ENCODE measurements at regions not wholly inside any gene's neighbourhood (a gene's known extent, or its start where the extent isn't known, plus 50 kb on each side); places are given as distances from the start of the nearest gene placed in this dataset.

- CTCF ChIA-PET (ENCODE audit: low intra/inter-chr PET ratio, low total read pairs): no interaction called here
- POLR2A ChIA-PET: no interaction called here
- Histone ChIP-seq H3K27me3 (ENCODE audit: control insufficient read depth in 1 of 2, insufficient read depth in 2 of 2, low read length in 2 of 2) (peaks cover 5 to 63% of the 10 kb centered on the region in 2 experiments; a peak in 4 of 5 replicates), H3K4me1 (ENCODE audit: insufficient read depth, low read length) (0 out of 2 replicates have a peak, but pooled peaks cover 5% of the 10 kb centered on the region), H3K9me3 (ENCODE audit: low read length) (no peaks in the 10 kb centered on the region), H4K20me1 (ENCODE audit: insufficient read depth, low read length) (no peaks in the 10 kb centered on the region), H3K4me2 (ENCODE audit: low read depth, low read length) (no peak overlapping the region), H3K36me3 (replicated peaks in 1 of 2; ENCODE audit: control insufficient read depth in 1 of 2, insufficient read depth in 2 of 2, low read length in 2 of 2) (no peaks in the 10 kb centered on the region), H2AFZ (ENCODE audit: low read length) (no peak overlapping the region), H3K27ac (ENCODE audit: extremely low read length, insufficient read depth, low read length) (no peak overlapping the region), H3K79me2 (ENCODE audit: insufficient read depth, low read length) (no peaks in the 10 kb centered on the region), H3K4me3 (replicated peaks in 1 of 3; ENCODE audit: insufficient read depth in 1 of 3, low read depth in 2 of 3, low read length in 3 of 3) (no peak overlapping the region), H3K9ac (ENCODE audit: insufficient read depth, low read depth, low read length) (no peak overlapping the region)
- TF ChIP-seq ATF7 (IDR thresholded peaks at IDR 0.05): no peak
- TF ChIP-seq ATF7 (CRISPR knock-in tag; IDR thresholded peaks at IDR 0.05): no peak
- TF ChIP-seq HOXA3 (CRISPR knock-in tag; IDR thresholded peaks at IDR 0.05): no peak
- TF ChIP-seq ZNF431 (CRISPR knock-in tag; IDR thresholded peaks at IDR 0.05; ENCODE audit: borderline replicate concordance, low read depth): no peak
- no peak for TF ChIP-seq SP1 (IDR thresholded peaks at IDR 0.05)
- TF ChIP-seq SP1 (CRISPR knock-in tag; IDR thresholded peaks at IDR 0.05): no peak
- TF ChIP-seq THAP7 (CRISPR knock-in tag; IDR thresholded peaks at IDR 0.05): no peak
- no peak for TF ChIP-seq TRIM24 (CRISPR knock-in tag; IDR thresholded peaks at IDR 0.05)
- TF ChIP-seq LCORL (IDR thresholded peaks at IDR 0.05): no peak
- no peak for TF ChIP-seq LCORL (CRISPR knock-in tag; IDR thresholded peaks at IDR 0.05)
- no peak for TF ChIP-seq ZNF850 (CRISPR knock-in tag; conservative IDR thresholded peaks at IDR 0.05)
- TF ChIP-seq ZNF101 (CRISPR knock-in tag; IDR thresholded peaks at IDR 0.05; ENCODE audit: borderline replicate concordance, low read depth): no peak
- no peak for TF ChIP-seq KLF12 (CRISPR knock-in tag; IDR thresholded peaks at IDR 0.05; ENCODE audit: borderline replicate concordance)
- TF ChIP-seq TGIF2 (CRISPR knock-in tag; IDR thresholded peaks at IDR 0.05): no peak
- no peak for TF ChIP-seq ZNF781 (CRISPR knock-in tag; IDR thresholded peaks at IDR 0.05; ENCODE audit: borderline replicate concordance, not compliant biosample characterization)
- no peak for TF ChIP-seq ZNF552 (CRISPR knock-in tag; IDR thresholded peaks at IDR 0.05; ENCODE audit: borderline replicate concordance)
- TF ChIP-seq ZNF564 (CRISPR knock-in tag; IDR thresholded peaks at IDR 0.05): no peak
- TF ChIP-seq SRF (IDR thresholded peaks at IDR 0.05; ENCODE audit: low read depth, low read length): no peak
- no peak for TF ChIP-seq MTF1 (CRISPR knock-in tag; IDR thresholded peaks at IDR 0.05)
- TF ChIP-seq CCAR2 (optimal IDR thresholded peaks at IDR 0.05; ENCODE audit: low read depth, low read length): no peak
- WGBS (ENCODE audit: low lambda C conversion rate): 38% methylated on average over 8 of the region's 11 CpGs
- in situ Hi-C loops (cut with HindIII; ENCODE audit: extremely low pct_ligation_motif_present, low pct_unique_long_range_greater_than_20kb) (no loop called here), intact Hi-C loops (cut with micrococcal nuclease; ENCODE audit: unreplicated experiment) (no loop called here)
- no TSS peak for BruUV-seq (replicated peaks)
- DNase-seq (ENCODE audit: low spot score) (no peak), FAIRE-seq (no peak), ATAC-seq (no peak)
These were observed 64.9 kb downstream of the INSIG1 start for GRCh38 chr7:155362380-155363145.
